H1 (cell line): ENCODE measurements at regions not wholly inside any gene's neighbourhood (a gene's known extent, or its start where the extent isn't known, plus 50 kb on each side); places are given as distances from the start of the nearest gene placed in this dataset.

Source experiments
- CEBPB ChIP-seq: IDR thresholded peaks from 2 replicates; pipeline ENCODE4 v1.6.1; 2012; ENCODE audit warnings: low read depth, low read length
- CREB1 ChIP-seq: IDR thresholded peaks from 2 replicates; pipeline ENCODE4 v1.6.1; 2012; ENCODE audit warnings: inconsistent platforms
- CTCF ChIP-seq, 3 experiments: IDR thresholded peaks; 1 replicate in 2 of 3; 2 replicates in 1 of 3; pipeline versions ENCODE4 v1.5.1 to v1.6.1; 2011; ENCODE audit warnings: low read length in 3 of 3, mild to moderate bottlenecking in 3 of 3, inconsistent platforms in 2 of 3, low read depth in 1 of 3, moderate library complexity in 1 of 3; ENCODE audit not compliant: insufficient read depth in 1 of 3; ENCODE audit errors: control extremely low read depth in 1 of 3
- POLR2A ChIP-seq, 2 experiments: IDR thresholded peaks; 1 replicate in 1 of 2; 2 replicates in 1 of 2; pipeline ENCODE4 v1.6.1; 2011; ENCODE audit warnings: low read depth in 2 of 2, low read length in 2 of 2, mild to moderate bottlenecking in 2 of 2; ENCODE audit errors: control extremely low read depth in 1 of 2
- RAD21 ChIP-seq, 2 experiments: IDR thresholded peaks in 1 of 2; conservative IDR thresholded peaks in 1 of 2; 2 replicates each; pipeline ENCODE4 v1.6.1; 2011; ENCODE audit warnings: low read depth in 2 of 2, low read length in 2 of 2, improper control_type of control experiment in 1 of 2, inconsistent platforms in 1 of 2, mild to moderate bottlenecking in 1 of 2, moderate library complexity in 1 of 2
- RFX5 ChIP-seq: IDR thresholded peaks from 2 replicates; pipeline ENCODE4 v1.6.1; 2011; ENCODE audit warnings: low read depth, low read length, improper control_type of control experiment, borderline replicate concordance
- SP2 ChIP-seq: IDR thresholded peaks from 2 replicates; pipeline ENCODE4 v1.6.1; 2012; ENCODE audit warnings: mild to moderate bottlenecking, low read length, inconsistent platforms

- TF ChIP-seq CEBPB, result no peak
- TF ChIP-seq POLR2A (IDR thresholded peaks at IDR 0.05; ENCODE audit: control extremely low read depth in 1 of 2, low read depth in 2 of 2, low read length in 2 of 2), result no peak
- no peak for TF ChIP-seq CTCF (IDR thresholded peaks at IDR 0.05; ENCODE audit: control extremely low read depth in 1 of 3, insufficient read depth in 1 of 3, low read depth in 1 of 3, low read length in 3 of 3)
- TF ChIP-seq SP2, result no peak
- no peak for TF ChIP-seq CREB1
- no peak for TF ChIP-seq RAD21 (IDR thresholded peaks at IDR 0.05 in 1 of 2, conservative IDR thresholded peaks at IDR 0.05 in 1 of 2; ENCODE audit: low read depth in 2 of 2, low read length in 2 of 2)
- no peak for TF ChIP-seq RFX5
These were observed 70.4 kb upstream of the HMCN1 start for GRCh38 chr1:185663771-185664296.
